PC-3 (cell line): ENCODE measurements at regions not wholly inside any gene's neighbourhood (a gene's known extent, or its start where the extent isn't known, plus 50 kb on each side); places are given as distances from the start of the nearest gene placed in this dataset.

Experiments
- ATAC-seq: fragments of 200-7000 bp; cut with Tn5 transposase; 2 replicates; pipeline ENCODE4 v1.9.1; 2020; ENCODE audit warnings: mild to moderate bottlenecking, moderate library complexity
- BruUV-seq: library from RNA; stranded (reverse); fragments of 400-500 nt; replicated peaks from 2 replicates; lab custom pipeline; 2021; lab: Mats Ljungman, UMichigan
- CTCF ChIA-PET: fragments of 300-600 bp; sonication (Branson Sonifier 250); formaldehyde crosslinking; loops from one replicate; lab custom pipeline; 2022; ENCODE audit warnings: antibody characterized with exemption; lab: Charles Lee
- POLR2A ChIA-PET: fragments of 300-600 bp; sonication (Branson Sonifier 250); formaldehyde crosslinking; loops from one replicate; lab custom pipeline; 2022; ENCODE audit warnings: antibody characterized with exemption; ENCODE audit not compliant: unreplicated experiment; lab: Charles Lee
- DNase-seq: peaks from one replicate; pipeline ENCODE4 v3.0.0-alpha.2; 2015
- H2AFZ ChIP-seq: fragments of 300-600 bp; sonication (generic); 2 replicates; pipeline ENCODE4 v1.6.0; 2016; ENCODE audit warnings: antibody characterized with exemption, low read length
- H3F3A ChIP-seq: fragments of 300-600 bp; sonication (generic); one replicate; pipeline ENCODE4 v1.6.0; 2017; ENCODE audit warnings: antibody characterized with exemption, low read length, control low read depth, mild to moderate bottlenecking; ENCODE audit not compliant: unreplicated experiment
- H3K27ac ChIP-seq: fragments of 300-600 bp; sonication (generic); 2 replicates; pipeline ENCODE4 v1.5.1; 2016; ENCODE audit warnings: mild to moderate bottlenecking, low read length
- H3K27me3 ChIP-seq: fragments of 300-600 bp; sonication (generic); 2 replicates; pipeline ENCODE4 v1.6.1; 2016; ENCODE audit warnings: low read length, mixed read lengths
- H3K36me3 ChIP-seq: fragments of 300-600 bp; sonication (generic); 2 replicates; pipeline ENCODE4 v1.6.1; 2016; ENCODE audit warnings: low read depth, mixed run types, low read length, mixed read lengths
- H3K4me1 ChIP-seq: fragments of 300-600 bp; sonication (generic); 2 replicates; pipeline ENCODE4 v1.5.1; 2016; ENCODE audit warnings: low read length; ENCODE audit not compliant: insufficient read depth
- H3K4me2 ChIP-seq: fragments of 300-600 bp; sonication (generic); 2 replicates; pipeline ENCODE4 v1.6.0; 2016; ENCODE audit warnings: low read length
- H3K4me3 ChIP-seq: fragments of 300-600 bp; sonication (generic); 2 replicates; pipeline ENCODE4 v1.5.1; 2016; ENCODE audit warnings: mild to moderate bottlenecking, low read length, mixed read lengths
- H3K79me2 ChIP-seq: fragments of 300-600 bp; sonication (generic); 2 replicates; pipeline ENCODE4 v1.6.1; 2017; ENCODE audit warnings: low read length, mixed read lengths
- H3K9ac ChIP-seq: fragments of 300-600 bp; sonication (generic); 2 replicates; pipeline ENCODE4 v1.6.0; 2016; ENCODE audit warnings: mild to moderate bottlenecking, low read length
- H3K9me2 ChIP-seq: fragments of 300-600 bp; sonication (generic); replicated peaks from 2 replicates; pipeline ENCODE4 v1.6.1; 2016; ENCODE audit warnings: mixed run types, low read length, mixed read lengths
- H3K9me3 ChIP-seq: fragments of 300-600 bp; sonication (generic); 2 replicates; pipeline ENCODE4 v1.6.1; 2016; ENCODE audit warnings: low read length, mixed read lengths
- H4K20me1 ChIP-seq: fragments of 300-600 bp; sonication (generic); 2 replicates; pipeline ENCODE4 v1.6.1; 2016; ENCODE audit warnings: low read length, mixed read lengths
- EZH2 ChIP-seq: fragments of 300-600 bp; sonication (generic); IDR thresholded peaks from one replicate; pipeline ENCODE4 v1.6.1; 2017; ENCODE audit warnings: antibody characterized with exemption, mild to moderate bottlenecking, low read length; ENCODE audit not compliant: unreplicated experiment
- EZH2phosphoT487 ChIP-seq: fragments of 300-600 bp; sonication (generic); IDR thresholded peaks from 2 replicates; pipeline ENCODE4 v1.6.1; 2018; ENCODE audit warnings: mild to moderate bottlenecking, antibody characterized with exemption, low read length, borderline replicate concordance
- intact Hi-C: fragments of 100-400 bp; cut with micrococcal nuclease; formaldehyde crosslinking; loops from 2 replicates; pipeline ENCODE4 v1.9.0; 2023
- TF ChIP-seq, protein P1 (sequence below): fragments of 300-600 bp; sonication (generic); conservative IDR thresholded peaks from 2 replicates; pipeline ENCODE4 v1.5.1; 2017; ENCODE audit warnings: antibody characterized with exemption, low read depth, mild to moderate bottlenecking, low read length

DNA sequence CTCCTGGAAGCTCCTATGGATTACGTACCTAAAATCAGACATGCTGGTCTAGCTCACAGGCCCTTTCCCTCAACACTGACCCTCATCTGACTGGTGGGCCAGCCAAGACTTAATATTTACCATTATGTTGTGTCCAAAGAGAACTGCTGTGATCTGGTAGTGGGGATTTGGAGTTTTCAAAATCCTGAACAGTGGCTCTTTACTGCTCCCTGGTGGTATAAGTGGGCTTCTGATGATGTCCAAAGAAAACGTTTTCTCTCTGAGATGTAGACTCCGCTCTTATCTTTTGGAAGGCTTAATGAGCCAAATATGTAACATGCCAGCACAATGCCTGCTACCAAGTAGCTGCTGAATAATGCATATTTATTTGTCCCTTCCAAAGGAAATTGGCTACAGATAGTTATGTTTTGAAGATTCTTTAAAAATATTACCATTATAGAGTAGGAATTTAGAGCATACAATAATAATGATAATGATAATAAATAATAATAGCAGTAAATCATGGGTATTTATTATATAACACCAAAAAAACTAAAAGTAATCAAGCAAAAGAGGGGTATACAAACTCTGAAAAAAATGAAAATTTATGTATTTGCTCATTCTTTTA, 406.6 kb upstream of the TNC start:
- Histone ChIP-seq H3K4me3 (no peak overlapping the region), H3K27me3 (no peaks in the 10 kb centered on the region), H3K36me3 (no peaks in the 10 kb centered on the region), H3K9ac (no peak overlapping the region), H3K9me2 (no peaks in the 10 kb centered on the region), H3K27ac (no peak overlapping the region), H3K4me2 (no peak overlapping the region), H3K9me3 (no peaks in the 10 kb centered on the region), H3K4me1 (no peaks in the 10 kb centered on the region), H3K79me2 (no peaks in the 10 kb centered on the region), H3F3A (no peaks in the 10 kb centered on the region), H2AFZ (no peak overlapping the region), H4K20me1 (no peaks in the 10 kb centered on the region)
- ChIA-PET CTCF (no interaction called here), POLR2A (no interaction called here)
- intact Hi-C loops: loop anchor here (1.0 to 2.0 kb wide), 2 partner anchors 298 to 510 kb away; no protein-coding TSS in a partner anchor
- BruUV-seq: no TSS peak
- peak; percentile 45 for ATAC-seq
- peak; percentile 77 for DNase-seq
- TF ChIP-seq, protein P1, sequence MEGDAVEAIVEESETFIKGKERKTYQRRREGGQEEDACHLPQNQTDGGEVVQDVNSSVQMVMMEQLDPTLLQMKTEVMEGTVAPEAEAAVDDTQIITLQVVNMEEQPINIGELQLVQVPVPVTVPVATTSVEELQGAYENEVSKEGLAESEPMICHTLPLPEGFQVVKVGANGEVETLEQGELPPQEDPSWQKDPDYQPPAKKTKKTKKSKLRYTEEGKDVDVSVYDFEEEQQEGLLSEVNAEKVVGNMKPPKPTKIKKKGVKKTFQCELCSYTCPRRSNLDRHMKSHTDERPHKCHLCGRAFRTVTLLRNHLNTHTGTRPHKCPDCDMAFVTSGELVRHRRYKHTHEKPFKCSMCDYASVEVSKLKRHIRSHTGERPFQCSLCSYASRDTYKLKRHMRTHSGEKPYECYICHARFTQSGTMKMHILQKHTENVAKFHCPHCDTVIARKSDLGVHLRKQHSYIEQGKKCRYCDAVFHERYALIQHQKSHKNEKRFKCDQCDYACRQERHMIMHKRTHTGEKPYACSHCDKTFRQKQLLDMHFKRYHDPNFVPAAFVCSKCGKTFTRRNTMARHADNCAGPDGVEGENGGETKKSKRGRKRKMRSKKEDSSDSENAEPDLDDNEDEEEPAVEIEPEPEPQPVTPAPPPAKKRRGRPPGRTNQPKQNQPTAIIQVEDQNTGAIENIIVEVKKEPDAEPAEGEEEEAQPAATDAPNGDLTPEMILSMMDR: peak; percentile 76
- no peak for TF ChIP-seq EZH2phosphoT487

DNA sequence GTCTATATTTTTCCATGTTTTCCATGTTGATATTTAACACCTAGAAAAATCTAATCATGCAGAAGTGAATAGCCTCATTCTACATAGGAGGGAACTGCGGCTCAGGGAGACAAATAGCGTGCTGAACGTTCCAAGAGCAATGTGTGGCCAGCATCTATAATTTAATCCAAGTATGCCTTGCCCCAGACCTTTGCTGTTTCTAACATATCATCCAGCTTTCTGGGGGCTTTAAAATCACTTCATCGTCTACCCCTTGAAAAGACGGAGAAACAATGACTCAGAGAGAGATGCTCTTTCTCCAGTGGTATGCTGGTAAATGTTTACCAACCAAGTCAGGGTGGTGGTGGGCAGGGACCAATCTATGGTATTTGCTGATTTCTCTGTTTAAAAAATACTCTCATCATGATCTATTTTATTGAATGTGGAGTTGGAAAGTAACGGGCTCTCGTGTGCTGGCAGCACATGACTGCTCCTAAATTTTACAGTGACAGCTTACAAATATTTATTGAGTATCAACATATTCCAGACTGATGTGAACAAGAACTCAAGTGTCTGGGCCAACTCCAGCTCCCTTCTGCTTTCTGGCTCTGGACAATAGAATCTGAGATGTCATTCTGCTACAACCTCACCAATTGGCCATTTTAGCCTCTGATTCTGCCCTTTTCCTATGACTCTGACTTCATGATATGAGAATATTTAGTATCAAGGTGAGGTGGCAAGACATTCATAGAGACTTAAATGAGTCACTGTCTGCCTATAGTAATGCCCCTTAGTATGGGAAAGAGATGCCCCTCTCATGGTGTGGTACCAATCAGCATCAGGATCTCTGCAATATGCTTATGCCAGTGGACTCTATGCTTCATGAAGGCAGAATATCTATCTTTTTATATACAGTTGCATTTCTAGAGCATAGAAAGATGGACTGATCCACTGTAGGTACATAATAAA, 407.4 kb upstream of the TNC start:
- Histone ChIP-seq H3K27ac (no peak overlapping the region), H3K4me3 (no peak overlapping the region), H3K36me3 (no peaks in the 10 kb centered on the region), H3K9ac (no peak overlapping the region), H3K4me1 (no peaks in the 10 kb centered on the region), H3K27me3 (no peaks in the 10 kb centered on the region), H2AFZ (no peak overlapping the region), H3F3A (no peaks in the 10 kb centered on the region), H4K20me1 (no peaks in the 10 kb centered on the region), H3K9me2 (no peaks in the 10 kb centered on the region), H3K79me2 (no peaks in the 10 kb centered on the region), H3K4me2 (no peak overlapping the region), H3K9me3 (no peaks in the 10 kb centered on the region)
- POLR2A ChIA-PET: no interaction called here
- CTCF ChIA-PET: no interaction called here
- no TSS peak for BruUV-seq
- ATAC-seq: no peak
- DNase-seq: no peak
- intact Hi-C loops: loop anchor here (2.0 kb wide), 1 partner anchor 511 kb away; no protein-coding TSS in a partner anchor
- no peak for TF ChIP-seq EZH2
- TF ChIP-seq, protein P1: no peak
- no peak for TF ChIP-seq EZH2phosphoT487
